GM12891 (cell line): ENCODE measurements at regions not wholly inside any gene's neighbourhood (a gene's known extent, or its start where the extent isn't known, plus 50 kb on each side); places are given as distances from the start of the nearest gene placed in this dataset.
"Not testable (repeated sequence)": the region's sequence is repeated elsewhere in the genome, so short reads cannot be mapped to it uniquely, and the experiment has no call there.

Experiments
- DNase-seq: peaks from one replicate; pipeline ENCODE4 v3.0.0; 2011; ENCODE audit warnings: low spot score; ENCODE audit not compliant: insufficient read length
- FAIRE-seq: peaks from 2 replicates; lab custom pipeline; 2011; peaks lifted over from hg19 to GRCh38; lab: Jason Lieb, UNC

DNA sequence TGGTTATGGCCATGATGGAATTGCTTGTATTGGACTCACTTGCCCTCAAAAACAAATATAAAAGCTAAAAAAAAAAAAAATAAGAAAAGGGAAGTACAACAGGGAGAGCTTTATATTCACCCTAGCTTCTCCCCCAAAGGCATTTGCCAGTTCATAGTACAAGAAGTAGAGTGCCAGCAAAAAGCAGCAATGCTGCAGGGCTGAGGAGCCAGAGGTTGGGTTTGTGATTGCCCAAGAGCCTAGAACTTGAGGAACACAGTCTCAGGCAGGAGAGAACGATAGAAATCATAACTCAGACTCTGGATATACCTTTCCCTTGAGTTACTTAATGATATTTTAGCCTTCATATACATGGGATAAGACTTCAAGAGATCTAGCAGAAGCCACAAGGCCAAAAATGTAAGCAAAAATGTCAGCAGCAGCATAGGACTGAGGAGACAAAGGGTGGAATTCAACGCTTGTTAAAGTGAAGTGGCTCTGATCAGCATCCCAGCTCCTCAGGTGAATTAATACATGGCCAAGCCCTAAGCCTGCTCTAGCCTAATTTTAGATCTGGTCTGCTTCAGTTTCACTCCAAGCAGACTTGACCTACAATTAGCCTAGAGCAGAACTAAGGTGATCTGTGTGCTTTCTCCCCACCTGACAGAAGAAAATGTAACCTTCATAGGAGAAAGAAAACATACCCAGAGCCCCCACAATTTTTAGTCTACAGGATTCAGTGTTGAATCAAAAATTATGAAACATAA, 172.8 kb upstream of the PLGLB1 start:
- not testable (repeated sequence) for DNase-seq, FAIRE-seq

DNA sequence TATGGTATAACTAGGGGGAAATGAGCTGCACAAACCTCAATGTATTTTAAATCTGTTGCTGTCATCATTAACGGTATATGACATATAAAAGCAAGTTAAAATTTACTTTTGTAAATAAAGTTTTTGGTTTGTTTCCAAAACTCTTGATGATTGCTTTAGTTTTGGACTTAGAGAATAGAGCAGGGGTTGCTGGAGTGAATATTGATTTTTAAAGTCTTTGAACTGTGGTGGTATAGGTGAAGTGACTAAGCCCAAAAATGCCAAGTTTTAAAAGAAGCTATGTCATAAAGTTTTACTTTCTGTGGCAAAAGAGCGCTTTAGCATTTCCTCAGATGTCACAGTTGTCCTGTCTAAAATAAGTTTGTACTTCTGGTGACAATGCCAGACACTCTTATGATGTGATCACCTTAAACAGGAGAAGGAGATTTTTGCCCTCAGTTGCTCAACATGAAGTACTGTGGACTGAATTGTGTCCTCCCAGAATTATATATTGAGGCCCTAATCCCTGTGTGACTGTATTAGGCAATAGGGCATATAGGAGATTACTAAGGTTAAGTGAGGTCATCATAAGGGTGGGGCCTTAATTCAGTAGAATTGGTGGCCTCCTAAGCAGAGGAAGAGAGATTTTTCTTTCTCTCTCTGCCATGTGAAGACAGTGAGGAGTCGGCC, 175.2 kb upstream of the PLGLB1 start:
- not testable (repeated sequence) for FAIRE-seq, DNase-seq

DNA sequence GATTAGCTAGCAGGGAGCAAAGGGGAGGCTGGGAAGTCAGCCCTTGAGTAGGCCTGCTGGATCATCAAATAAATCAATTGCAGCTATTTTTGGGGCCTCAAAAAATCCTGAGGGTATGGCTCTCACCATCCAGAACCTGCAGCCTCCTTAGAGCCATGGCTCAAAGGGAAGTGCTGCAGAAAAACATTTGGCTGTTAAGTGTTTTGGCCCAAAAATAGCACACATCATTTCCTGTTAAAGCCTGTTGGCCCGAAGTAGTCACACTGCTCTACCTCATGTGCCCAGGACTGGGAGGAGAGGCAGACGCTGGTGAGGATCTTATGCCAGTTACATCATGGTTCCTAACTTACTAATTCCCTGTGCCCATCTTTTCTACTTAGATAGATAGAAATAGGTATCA, 176.8 kb upstream of the PLGLB1 start:
- DNase-seq, FAIRE-seq: not testable (repeated sequence)

DNA sequence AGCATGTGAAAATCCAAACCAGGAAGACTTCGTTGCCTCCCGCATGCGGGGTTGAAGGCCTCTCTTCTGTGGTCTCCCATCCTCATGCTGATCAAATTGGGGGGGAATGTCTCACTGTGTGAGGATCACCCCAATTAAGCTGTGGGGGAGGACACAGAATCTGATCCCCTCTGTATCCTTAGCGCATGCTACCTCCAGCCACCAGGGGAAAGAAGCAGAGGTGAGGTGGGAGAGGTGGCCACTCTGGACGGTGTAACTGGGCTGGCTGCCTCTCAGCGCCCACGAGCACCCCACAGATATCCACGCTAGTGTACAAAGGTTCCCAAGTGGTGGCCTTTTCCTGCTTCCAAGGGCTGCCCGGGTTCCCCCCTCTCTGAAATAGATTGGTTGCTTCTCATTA, 177.6 kb upstream of the PLGLB1 start:
- DNase-seq, FAIRE-seq: not testable (repeated sequence)

DNA sequence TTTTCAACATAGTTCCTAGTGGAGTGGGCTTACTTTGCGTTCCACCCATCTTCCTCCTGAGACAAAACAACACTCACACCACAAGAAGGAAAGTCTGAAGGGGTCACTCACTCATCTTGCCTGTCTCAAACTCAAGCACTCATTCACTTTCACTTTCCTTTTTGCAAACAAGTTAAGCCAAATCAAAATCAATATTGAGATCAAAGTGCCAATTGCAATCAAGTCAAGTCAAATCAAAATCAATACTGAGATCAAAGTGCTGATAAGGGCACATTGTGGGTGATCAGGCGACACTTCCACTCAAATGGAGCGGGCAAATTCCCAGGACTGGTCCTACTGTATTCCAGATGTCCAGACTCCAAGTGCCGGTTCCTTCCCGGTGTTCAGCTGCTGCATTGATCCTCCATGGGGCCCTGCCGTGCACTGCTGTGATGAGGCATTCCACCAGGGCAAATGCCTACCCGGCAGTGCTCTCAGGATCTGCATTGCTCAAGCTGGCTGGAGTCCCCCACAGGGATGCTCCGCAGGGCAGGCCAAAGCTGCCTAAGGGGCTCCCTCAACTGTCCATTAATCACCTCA, 183.0 kb upstream of the PLGLB1 start:
- FAIRE-seq, DNase-seq: not testable (repeated sequence)

DNA sequence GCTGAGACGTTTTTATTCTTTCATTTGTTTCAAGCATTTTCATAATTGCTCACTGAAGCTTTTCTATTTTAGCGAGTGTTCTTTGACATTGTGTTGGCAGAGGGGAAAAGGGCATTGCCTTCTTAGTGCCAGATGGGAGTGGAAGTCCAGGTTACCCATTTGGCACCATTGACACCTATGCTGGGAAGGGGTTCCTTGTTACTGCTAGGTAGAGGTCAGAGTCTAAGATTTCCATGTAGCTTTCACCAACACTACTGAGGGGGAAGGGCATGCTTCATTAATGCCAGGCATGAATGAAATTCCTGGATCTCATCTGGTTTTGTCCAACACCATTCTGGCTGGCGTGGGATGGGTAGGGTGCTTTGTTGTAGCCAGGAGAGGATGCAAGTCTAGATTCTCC, 191.3 kb upstream of the PLGLB1 start:
- not testable (repeated sequence) for FAIRE-seq, DNase-seq

DNA sequence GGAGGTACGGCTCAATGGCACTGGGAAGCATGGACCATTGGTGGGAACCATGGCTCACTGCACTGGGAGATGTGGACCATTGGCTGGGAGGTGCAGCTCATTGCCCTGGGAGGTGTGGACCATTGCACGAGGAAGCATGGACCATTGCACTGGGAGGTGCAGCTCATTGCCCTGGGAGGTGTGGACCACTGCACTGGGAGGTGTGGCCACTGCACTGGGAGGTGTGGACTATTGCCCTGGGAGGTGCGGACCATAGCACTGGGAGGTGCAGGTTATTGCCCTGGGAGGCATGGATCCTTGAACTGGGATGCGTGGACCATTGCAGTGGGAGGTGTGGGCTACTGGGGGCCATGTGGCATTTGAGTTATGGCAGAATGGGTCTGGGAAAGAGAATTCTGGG, 195.4 kb upstream of the PLGLB1 start:
- not testable (repeated sequence) for DNase-seq, FAIRE-seq

DNA sequence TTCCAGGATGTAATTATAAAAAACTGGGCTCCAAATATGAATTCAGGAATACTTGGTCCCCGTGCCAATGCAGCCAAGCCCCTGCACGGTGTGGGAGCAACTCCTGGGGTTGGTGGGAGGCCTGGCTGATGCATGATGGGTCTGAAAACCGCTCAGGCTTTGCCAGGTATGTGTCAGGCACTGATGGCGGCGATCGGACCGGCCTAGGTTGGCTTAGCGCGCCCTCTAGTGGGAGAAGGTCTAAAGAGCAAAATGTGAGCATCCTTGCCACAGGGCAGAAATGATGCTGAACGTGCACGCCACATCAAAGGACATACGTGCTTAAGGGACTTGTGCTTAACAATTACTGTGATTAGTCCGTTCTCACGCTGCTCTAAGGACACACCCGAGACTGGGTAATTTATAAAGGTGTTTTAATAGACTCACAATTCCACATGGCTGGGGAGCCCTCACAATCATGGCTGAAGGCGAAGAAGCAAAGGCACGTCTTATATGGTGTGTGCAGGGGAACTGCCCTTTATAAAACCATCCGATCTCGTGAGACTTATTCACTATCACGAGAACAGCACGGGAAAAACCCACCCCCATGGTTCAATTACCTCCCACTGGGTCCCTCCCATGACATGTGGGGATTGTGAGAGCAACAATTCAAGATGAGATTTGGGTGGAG, 196.2 kb upstream of the PLGLB1 start:
- DNase-seq: not testable (repeated sequence)
- peak; percentile 99 for FAIRE-seq

DNA sequence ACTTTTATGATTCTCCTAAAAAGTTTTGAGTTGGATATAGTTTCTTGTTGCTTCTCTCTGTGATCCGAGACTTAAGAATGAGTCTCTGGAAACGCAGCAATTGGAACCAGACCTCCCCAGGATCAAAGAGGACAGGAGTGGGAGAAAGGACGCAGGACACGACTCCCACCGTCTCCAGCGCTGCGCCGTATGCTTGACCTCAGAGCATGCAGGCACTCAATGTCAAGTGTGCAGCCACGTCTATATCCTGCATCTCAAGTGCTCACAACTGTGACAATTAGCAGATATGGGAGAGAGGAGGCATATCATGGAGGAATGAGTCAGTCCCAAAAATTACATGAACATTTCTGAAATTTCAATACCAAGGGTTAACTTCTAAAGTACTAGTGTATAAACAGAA, 199.0 kb upstream of the PLGLB1 start:
- DNase-seq, FAIRE-seq: not testable (repeated sequence)

DNA sequence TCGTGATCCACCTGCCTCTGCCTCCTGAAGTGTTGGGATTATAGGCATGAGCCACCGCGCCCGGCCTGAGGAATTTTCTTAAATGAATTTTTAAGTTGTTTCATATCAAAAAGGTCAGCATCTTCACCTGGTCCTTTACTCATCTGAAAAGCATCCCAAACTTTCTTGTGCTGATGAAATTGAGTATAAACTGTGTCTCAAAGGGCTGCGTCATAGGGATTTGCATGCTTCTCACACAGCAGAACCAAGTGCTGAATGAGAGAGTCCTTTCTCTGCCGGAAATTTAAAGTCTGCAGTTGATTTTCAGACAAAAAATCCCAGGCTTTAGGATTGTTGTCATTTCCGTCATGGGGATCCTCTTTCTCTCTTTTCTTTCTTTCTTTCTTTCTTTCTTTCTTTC, 200.5 kb upstream of the PLGLB1 start:
- FAIRE-seq, DNase-seq: not testable (repeated sequence)

DNA sequence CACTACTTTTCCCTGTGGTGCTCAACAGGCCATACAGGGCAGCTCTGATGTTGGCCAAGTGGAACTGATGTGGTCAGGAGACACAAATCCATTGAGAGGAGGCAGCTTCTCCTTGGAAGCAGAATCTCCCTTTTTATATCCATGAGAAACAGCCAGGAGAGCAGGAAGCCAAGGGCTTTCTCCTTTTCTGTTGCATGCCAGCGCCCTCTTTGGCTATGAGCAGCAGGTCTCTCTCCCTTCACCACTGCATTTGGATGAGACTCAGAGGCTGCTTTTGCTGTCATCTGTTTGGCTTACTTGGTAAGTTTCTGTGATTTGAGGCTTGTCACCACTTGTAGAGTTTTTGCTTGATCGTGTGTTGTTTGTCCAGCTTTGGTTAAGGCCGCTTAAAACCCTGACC, 202.2 kb upstream of the PLGLB1 start:
- FAIRE-seq, DNase-seq: not testable (repeated sequence)

DNA sequence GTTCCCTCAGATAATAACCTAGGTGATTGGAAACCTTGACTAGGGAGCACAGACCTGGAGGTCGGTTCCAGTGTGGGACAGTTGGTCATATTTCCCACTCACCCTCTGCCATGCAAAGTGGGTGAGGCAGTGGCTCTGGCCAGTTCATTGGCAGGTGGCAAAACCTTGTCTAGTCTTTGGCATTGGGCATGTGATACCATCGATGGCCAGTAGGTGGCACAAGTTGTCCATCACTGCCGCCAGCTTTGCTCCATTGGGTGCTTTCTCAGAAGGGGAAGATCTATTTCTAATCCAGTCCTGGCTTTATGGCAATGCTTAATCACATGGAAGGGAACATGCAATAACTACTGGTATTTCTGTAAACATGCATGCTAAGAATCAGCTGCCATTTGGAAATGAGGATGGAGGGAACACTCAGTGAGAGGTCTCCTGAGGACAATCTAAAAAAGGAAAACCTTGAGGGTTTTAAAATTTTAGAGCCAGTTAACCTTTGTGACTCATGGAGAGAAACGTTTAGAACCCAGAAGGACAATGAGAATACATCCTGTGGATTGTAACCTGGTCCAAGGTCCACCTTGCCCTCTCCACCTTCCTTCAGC, 207.5 kb upstream of the PLGLB1 start:
- FAIRE-seq: peak; percentile 99
- not testable (repeated sequence) for DNase-seq

DNA sequence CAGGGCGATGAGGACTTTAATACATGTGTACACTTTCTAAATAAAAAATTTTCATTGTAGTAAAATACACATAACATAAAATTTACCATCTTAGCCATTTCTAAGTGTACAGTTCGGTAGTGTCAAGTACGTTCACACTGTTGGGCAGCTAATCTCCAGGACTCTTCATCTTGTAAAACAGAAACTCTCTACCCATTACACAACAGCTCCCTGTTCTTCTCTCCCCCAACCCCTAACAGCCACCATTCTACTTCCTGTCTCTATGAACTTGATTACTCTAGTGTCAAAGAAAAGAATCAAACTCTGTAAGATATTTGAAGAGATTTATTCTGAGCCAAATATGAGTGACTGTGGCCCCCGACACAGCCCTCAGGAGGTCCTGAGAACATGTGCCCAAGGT, 208.3 kb upstream of the PLGLB1 start:
- not testable (repeated sequence) for FAIRE-seq, DNase-seq

DNA sequence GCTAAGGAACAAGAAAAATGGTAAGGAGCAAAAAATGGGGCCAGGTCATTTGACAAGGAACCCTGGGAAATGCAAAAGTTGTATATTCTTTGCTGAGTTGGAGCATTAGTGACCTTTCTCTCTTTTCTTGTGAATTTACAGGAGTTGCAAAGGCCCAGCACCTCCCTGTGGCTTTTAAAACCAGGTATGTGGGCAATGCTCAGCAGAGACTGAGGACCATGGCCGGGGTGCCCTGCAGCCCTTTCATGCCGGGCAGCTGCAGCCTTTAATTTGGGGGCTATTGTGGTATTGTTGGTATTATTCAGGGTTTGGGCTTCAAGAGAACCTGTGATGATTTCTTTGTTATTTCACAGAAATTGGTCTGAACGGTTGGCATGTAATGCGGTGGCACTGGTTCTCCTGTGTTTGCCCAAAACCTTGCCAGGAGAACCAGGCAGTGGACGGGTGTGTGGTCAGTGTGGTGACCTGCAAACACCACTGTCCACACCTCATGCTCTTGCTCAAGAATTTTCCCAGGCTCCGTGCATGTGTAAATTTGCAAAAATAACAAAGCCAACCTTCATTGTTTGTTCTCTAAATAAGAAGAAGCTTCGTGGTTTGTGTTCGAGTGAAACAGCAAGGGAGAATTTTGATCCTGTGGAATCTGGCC, 213.8 kb upstream of the PLGLB1 start:
- FAIRE-seq, DNase-seq: not testable (repeated sequence)

DNA sequence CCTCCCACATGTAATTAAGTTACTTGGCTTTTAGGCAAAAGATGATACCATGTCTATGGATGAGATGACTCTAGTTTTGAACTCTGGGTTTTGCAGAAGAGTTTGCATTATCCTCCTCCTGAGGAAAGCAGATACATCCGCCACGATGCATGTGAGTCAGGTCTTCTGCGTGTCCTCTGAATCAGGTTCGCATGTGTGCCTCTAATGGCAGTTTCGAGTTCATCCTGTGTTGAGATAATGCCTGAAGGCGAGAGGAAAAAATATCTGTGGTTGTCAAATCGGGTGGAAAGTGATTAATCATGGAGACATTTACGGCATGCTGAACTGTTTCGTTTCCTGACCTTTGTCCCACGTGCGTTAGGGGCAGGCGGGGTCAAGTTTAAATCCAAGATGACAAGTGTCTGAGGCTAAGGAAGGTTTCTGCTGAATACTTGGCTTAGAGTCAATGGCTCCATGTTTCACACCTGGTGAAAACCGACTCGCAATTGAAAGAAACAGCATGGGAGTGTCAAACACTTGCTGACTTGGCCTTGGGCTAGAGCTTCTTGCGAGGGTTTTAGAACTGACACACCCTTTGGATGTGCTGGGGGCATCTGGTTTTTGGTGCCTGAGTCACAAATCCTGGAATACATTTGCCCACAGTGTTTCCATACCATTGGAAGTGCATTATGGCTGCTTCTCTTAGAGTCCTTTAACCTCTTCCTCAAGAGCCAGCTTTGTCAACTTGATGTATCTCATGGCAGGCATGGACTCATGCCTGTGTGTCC, 216.1 kb upstream of the PLGLB1 start:
- FAIRE-seq, DNase-seq: not testable (repeated sequence)

DNA sequence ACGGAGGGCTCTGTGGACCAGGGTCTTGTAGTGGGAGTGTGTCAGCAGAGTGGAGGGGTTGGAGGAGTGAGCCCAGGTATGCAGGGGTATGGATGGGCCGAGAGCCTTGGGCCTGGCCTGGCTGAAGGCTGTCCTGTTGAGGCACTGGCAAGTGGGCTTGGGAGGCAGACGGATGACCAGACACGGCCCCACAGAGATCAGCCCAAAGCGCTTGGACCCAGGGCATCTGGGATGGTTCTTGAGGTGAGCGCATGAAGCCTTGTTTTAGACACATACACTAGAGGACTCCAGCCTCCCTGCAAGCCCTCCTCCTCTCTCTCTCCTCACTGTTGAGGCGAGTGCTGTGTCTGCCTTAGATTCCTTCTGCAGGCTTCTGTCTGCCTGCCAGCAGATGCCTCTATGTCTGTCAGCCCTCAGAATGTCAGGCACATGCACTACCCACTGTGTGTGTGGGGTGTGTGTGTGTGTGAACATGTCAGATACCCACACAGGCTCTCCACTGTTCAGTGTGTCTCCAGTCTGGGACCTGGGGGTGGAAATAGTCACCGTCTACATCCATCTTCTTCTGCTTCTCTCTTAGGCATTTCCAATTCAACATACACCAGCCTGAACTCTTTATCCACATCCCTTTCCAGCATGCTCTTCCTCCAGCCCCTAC, 218.0 kb upstream of the PLGLB1 start:
- not testable (repeated sequence) for DNase-seq, FAIRE-seq

DNA sequence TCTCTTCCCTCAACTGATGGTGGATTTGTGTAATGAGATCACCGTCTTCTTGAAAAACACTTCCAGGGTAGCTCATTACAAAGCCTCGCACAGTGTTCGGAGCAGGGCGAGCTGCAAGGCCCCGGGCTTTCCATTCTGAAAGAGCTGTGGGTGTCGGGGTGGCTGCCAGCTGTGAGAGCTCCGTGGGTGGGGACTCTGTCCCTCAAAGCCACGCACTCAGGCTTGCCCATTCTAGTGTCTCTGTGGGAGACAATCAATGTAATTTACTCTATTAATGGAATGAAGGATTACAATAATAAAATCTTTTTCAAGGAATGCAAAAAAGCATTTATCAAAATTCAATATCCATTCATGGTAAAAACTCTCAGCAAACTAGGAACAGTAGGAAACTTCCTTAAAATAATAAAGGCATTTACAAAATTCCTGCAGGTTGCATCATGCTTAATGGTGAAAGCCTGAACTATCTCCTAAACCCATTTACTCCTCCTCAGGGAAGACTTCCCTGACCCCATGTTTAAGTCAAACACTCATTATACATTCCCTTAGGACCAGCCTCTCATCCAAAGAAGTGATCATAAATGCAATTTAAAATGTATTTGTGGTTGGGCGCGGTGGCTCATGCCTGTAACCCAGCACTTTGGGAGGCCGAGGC, 224.5 kb upstream of the PLGLB1 start:
- DNase-seq, FAIRE-seq: not testable (repeated sequence)
